Activated naive CD4-positive, alpha-beta T cell treated with anti-CD3 and anti-CD28 coated beads, Interleukin-2, amount 10 ng/mL, durations not matched to agents 7 days and 5 days (primary cell): ENCODE measurements at regions not wholly inside any gene's neighbourhood (a gene's known extent, or its start where the extent isn't known, plus 50 kb on each side); places are given as distances from the start of the nearest gene placed in this dataset.

Experiments
- CTCF ChIA-PET: fragments of 350-600 bp; sonication (Branson Sonifier 250); formaldehyde crosslinking; loops from one replicate; lab custom pipeline; 2021; ENCODE audit warnings: antibody characterized with exemption; lab: Charles Lee
- DNase-seq: peaks from one replicate; pipeline ENCODE4 v3.0.0-alpha.2; 2020
- H3K27ac Mint-ChIP-seq: one replicate; pipeline ENCODE4 v1.8.0; 2021; ENCODE audit warnings: mild to moderate bottlenecking, moderate library complexity, mixed read lengths
- H3K27me3 Mint-ChIP-seq: one replicate; pipeline ENCODE4 v1.8.0; 2021; ENCODE audit warnings: mild to moderate bottlenecking, mixed read lengths
- H3K36me3 Mint-ChIP-seq: one replicate; pipeline ENCODE4 v1.8.0; 2021; ENCODE audit warnings: mixed read lengths
- H3K4me1 Mint-ChIP-seq: one replicate; pipeline ENCODE4 v1.8.0; 2021; ENCODE audit warnings: mixed read lengths
- H3K4me3 Mint-ChIP-seq: one replicate; pipeline ENCODE4 v1.8.0; 2021; ENCODE audit warnings: mild to moderate bottlenecking, moderate library complexity, mixed read lengths
- H3K9me3 Mint-ChIP-seq: one replicate; pipeline ENCODE4 v1.8.0; 2021; ENCODE audit warnings: mixed read lengths

DNA sequence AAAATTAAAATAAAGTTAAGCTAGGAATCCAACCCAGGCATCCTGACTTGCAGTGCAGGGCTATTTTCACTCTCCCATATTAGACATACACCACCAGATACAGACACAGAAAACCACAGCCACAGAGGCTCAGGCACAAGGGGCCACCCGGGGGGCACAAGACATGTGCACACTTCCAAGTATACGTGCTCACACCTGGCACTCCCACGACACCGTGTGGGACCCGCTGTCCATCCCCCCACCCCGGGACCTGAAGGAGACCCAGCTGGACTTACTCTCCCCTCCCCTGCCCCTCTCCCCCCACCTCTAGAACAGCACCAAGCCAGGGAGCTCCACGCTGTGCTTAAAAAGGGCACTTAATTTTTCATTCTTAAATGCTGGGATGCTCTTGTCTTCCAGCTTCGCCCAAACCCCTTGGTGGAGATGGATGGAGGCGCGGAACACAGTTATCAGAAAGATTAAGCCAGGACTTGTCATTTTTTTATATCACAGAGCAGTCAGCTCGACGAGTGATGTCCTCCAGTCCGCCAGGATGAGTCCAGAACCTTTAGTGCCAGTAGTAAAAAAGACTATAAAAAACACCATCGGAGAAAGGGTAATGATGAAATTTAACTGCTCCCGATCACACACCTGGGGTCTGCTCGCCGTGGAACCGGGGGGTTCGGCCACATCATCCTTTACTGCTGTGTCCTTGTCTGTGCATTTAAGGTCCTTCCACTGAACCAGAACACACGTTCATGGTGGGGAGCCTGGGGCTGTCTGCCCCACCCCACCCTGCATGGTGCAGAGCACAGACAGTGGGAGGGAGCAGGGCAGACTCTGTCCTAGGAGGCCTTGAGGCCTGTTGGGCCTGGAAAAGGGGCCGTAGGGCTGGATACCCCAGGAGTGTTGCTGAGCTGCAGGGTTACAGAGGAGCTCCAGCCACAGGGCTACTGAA lies 73.3 kb upstream of the LHX1 start:
- H3K36me3 Mint-ChIP-seq = no peaks in the 10 kb centered on the region
- no peaks in the 10 kb centered on the region for H3K4me1 Mint-ChIP-seq
- no peaks in the 10 kb centered on the region for H3K9me3 Mint-ChIP-seq
- no peak for DNase-seq
- CTCF ChIA-PET = no interaction called here
- H3K27ac Mint-ChIP-seq = no peak overlapping the region
- no peak overlapping the region for H3K4me3 Mint-ChIP-seq
- H3K27me3 Mint-ChIP-seq = peaks cover 15% of the 10 kb centered on the region

DNA sequence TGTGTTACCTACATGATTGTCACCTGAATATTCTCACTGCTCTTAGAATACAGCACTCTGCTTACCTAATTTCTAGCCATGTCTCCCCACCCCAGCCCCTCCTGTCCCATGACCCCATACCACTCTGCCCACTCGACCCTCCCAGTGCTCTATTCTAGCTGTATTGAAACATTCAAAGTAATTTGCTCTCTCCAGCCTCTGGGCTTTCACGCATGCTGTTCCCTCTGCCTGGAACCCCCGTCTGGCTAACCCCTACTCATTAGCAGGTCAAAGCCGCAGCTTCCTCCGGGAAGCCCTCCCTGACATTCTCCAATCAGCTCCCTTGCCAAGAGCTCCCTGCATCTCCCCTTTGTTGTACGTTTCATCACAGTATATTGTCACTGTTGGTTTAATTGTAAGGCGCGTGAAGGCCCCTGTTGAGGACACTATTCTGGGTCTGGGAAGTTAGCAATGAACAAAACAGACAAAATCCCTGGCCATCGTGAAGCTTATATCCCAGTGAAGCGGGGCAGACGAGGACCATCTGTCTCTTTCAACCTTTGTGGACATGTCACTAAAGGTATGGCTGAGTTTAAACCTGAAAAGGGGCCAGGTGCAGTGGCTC lies 72.3 kb upstream of the LHX1 start:
- H3K27me3 Mint-ChIP-seq = peaks cover 18% of the 10 kb centered on the region
- no peak overlapping the region for H3K27ac Mint-ChIP-seq

DNA sequence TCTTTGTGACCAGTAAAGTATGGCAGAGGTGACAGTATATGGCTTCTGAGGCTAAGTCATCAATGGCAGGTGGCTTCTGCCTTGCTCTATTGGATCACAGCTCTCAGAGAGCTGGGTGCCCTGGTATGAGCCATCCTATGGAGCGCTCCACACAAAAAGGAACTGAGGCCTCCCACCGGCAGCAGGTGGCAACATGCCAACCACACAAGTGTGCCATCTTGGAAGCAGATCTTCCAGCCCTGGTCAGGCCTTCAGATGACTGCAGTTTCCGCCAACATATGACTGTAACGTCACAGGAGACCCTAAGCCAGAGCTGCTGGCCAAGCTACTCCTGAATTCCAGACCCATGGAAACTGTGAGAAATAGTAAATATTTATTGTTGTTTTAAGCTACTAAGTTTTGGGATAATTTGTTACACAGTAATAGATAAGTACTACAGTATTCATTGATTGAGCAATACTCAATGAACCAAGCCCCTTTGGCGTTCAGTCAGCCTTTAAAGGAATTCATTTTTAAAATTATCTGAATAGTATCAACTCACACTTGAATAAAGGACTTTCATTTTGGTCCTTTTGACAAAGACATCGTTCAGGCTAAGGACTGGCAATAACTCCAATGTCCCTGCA lies 69.4 kb upstream of the LHX1 start:
- H3K27me3 Mint-ChIP-seq = peaks cover 21% of the 10 kb centered on the region

More for the DNA sequence above, 72.3 kb upstream of the LHX1 start:
- H3K4me1 Mint-ChIP-seq = no peaks in the 10 kb centered on the region
- no peaks in the 10 kb centered on the region for H3K36me3 Mint-ChIP-seq
- no peak for DNase-seq
- H3K4me3 Mint-ChIP-seq = no peak overlapping the region
- no peaks in the 10 kb centered on the region for H3K9me3 Mint-ChIP-seq
- CTCF ChIA-PET = no interaction called here

DNA sequence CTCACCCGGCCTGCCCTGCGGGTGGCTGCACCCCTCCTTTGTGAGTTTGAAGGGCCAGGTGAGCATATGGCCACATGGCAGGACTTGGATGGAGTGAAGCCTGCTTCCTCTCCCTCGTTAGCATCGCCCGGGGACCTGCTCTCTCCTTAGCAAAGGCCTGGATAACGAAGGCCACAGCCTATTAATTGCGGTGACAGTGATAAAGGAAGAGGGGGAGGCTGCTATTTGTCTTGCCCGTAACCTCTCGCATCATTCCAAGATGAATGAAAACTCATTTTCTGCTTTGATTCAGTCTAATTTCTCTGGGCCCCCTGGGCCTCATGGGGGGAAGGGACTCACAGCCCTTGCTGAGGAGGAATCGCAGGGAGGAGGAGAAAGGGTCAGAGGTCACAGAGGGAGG lies 68.5 kb upstream of the LHX1 start:
- no peak overlapping the region for H3K27ac Mint-ChIP-seq
- no peak overlapping the region for H3K4me3 Mint-ChIP-seq
- peaks cover 21% of the 10 kb centered on the region for H3K27me3 Mint-ChIP-seq
- DNase-seq = no peak
- CTCF ChIA-PET = no interaction called here
- no peaks in the 10 kb centered on the region for H3K9me3 Mint-ChIP-seq
- H3K36me3 Mint-ChIP-seq = no peaks in the 10 kb centered on the region
- H3K4me1 Mint-ChIP-seq = no peaks in the 10 kb centered on the region

More for the DNA sequence above, 69.4 kb upstream of the LHX1 start:
- Mint-ChIP-seq H3K36me3 (no peaks in the 10 kb centered on the region), H3K4me1 (no peaks in the 10 kb centered on the region), H3K27ac (no peak overlapping the region), H3K9me3 (no peaks in the 10 kb centered on the region), H3K4me3 (no peak overlapping the region)
- no peak for DNase-seq
- CTCF ChIA-PET = no interaction called here

DNA sequence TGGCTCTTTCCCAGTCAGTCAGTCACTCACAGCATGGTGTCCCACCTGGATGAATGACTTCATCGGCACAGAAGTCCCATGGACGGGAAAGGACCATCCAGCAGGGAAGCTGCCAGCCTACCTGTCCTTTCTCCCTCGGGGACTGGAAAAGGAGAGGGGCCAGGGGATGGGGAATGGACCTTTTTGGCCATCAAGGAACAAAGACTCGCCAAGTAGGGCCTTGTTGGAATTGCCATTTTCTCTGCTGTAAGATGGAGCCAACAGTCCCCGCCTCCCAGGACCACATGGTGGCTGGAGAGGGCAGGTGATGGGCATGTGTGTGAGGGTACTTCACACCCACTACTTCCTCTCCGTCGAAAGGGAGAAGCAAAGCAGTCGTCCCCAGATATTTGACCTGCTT lies 67.8 kb upstream of the LHX1 start:
- Mint-ChIP-seq H3K9me3 (no peaks in the 10 kb centered on the region), H3K4me3 (no peak overlapping the region), H3K27ac (no peak overlapping the region), H3K36me3 (no peaks in the 10 kb centered on the region), H3K27me3 (peaks cover 21% of the 10 kb centered on the region), H3K4me1 (no peaks in the 10 kb centered on the region)
- CTCF ChIA-PET = no interaction called here
- DNase-seq = no peak

DNA sequence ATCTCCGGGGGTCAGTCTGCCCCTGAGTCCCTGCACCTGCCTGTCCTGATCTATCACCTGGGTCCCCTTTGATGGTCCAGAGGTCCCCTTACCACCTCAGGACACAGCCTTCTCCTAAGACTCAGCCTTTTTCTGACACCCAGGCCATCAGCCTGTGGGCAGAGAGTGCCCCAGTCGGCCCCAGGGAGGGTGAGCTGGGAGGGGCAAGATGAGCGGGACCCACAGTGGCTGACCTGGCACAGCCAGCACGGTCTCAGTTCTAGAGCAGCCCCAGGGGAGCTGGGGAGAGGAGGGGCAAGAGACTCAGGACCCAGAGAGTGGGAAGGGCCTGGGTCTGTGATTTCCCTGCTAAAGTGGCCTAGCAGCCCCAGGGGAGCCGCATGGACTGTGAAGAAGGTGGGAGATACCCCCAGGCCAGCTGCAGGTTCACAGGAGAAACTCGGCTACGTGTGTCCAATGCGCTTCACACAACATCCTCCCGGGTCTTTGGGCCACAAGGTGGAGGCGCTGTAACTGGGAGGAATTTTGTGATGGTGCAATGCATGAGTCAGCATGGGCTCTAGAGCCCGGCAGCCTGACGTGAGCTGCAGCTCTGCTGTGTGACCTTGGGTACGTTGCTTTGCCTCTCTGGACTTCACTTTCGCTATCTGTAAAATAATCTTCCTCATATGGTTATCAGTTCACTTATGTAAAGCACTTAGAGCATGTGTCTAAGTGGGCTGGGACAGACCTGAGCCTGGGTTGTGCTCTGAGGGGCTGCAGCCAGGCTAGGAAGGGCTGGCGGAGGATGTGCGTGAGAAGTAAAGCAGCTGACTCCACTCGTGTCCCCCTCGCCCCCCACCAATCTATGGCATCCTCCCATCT lies 67.2 kb upstream of the LHX1 start:
- no peak overlapping the region for H3K4me3 Mint-ChIP-seq
- CTCF ChIA-PET = no interaction called here
- H3K27ac Mint-ChIP-seq = no peak overlapping the region
- peaks cover 21% of the 10 kb centered on the region for H3K27me3 Mint-ChIP-seq
- H3K4me1 Mint-ChIP-seq = no peaks in the 10 kb centered on the region
- DNase-seq = no peak
- no peaks in the 10 kb centered on the region for H3K36me3 Mint-ChIP-seq
- no peaks in the 10 kb centered on the region for H3K9me3 Mint-ChIP-seq

DNA sequence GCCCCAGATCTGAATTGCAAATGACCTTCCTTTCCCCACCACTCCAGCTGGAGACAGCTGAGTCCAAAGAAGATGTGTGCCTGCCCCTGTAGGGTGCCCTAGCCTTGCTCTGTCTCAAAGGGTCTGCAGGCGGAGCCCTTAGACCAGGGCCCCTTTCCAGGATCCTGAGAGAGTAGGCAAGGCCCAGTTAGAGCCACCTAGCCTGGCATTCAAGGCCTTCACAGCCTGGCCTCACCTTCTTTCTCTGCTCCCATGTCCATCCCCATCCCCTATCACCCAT lies 66.6 kb upstream of the LHX1 start:
- DNase-seq = no peak
- Mint-ChIP-seq H3K4me1 (no peaks in the 10 kb centered on the region), H3K27ac (no peak overlapping the region), H3K36me3 (no peaks in the 10 kb centered on the region), H3K4me3 (no peak overlapping the region), H3K9me3 (no peaks in the 10 kb centered on the region), H3K27me3 (peaks cover 22% of the 10 kb centered on the region)
- CTCF ChIA-PET = no interaction called here

DNA sequence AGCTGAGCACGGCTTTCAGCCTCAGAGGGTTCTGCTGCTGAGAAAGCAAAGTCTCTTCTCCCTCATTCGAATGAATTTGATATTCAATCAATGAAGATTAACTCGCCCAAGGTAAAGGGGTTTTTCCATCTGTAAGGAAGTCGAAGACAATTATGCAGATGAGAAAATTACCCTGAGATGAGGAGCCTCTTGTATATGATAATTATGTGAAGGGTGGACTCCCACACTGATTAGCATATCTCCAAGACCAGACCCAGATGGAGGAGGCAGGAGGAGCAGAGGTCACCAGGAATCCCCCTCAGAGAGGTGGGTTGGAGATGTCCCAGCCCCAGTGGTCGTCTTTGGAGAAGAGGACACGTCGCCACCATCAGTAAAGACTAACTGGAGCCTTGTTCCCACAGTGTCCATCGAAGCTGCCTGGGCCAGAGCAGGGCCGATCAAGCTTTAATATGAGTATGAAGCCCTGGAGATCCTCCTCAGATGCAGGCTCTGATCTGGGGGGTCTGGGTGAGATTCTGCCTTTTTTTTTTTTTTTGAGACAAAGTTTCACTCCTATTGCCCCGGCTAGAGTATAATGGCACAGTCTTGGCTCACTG lies 61.5 kb upstream of the LHX1 start:
- H3K27ac Mint-ChIP-seq = no peak overlapping the region
- no peaks in the 10 kb centered on the region for H3K36me3 Mint-ChIP-seq
- H3K4me3 Mint-ChIP-seq = no peak overlapping the region
- H3K27me3 Mint-ChIP-seq = peaks cover 14% of the 10 kb centered on the region
- no peaks in the 10 kb centered on the region for H3K4me1 Mint-ChIP-seq
- DNase-seq = no peak
- H3K9me3 Mint-ChIP-seq = no peaks in the 10 kb centered on the region
- CTCF ChIA-PET = no interaction called here

DNA sequence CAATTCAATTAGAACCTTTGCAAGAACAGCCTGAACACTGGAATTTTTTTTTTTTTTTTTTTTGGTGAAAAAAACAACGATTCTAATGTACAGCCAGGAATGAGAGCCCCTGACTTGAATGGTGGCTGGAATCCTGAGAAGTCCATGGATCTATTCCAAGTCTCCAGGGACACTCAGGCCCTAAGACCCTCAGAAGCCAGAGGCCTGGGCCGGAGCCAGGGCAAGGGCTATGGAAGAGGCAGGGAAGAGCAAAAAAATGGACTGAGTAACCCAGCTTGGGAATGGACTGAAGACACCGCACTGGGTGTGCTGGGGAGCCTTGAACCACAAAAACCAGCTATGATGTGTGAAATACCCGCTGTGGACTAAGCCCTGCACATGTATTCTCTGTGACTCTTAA lies 60.3 kb upstream of the LHX1 start:
- H3K9me3 Mint-ChIP-seq = peaks cover 4% of the 10 kb centered on the region
- H3K27ac Mint-ChIP-seq = no peak overlapping the region
- H3K27me3 Mint-ChIP-seq = peaks cover 22% of the 10 kb centered on the region
- CTCF ChIA-PET = no interaction called here
- no peaks in the 10 kb centered on the region for H3K36me3 Mint-ChIP-seq
- no peaks in the 10 kb centered on the region for H3K4me1 Mint-ChIP-seq
- DNase-seq = no peak
- H3K4me3 Mint-ChIP-seq = no peak overlapping the region

DNA sequence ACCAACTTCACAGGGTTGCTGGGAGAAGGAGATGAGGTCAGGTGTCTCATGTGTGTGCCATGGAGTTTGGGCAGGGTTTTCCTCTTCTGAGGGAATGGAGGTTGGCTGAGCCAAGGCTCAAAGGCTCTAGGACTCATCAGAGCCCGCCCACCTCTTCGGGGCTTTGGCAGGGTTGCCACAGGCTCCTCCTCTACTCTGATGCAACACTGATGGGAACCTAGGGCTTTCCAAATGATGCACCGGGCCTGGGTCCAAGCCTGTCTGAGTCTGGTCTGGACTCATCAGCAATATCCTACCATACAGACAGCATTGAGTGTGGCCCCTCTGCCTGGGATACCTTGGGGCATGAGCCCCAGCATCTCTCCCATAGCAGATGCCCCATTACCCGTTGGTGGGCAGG lies 59.5 kb upstream of the LHX1 start:
- H3K27ac Mint-ChIP-seq = no peak overlapping the region
- CTCF ChIA-PET = no interaction called here
- H3K4me3 Mint-ChIP-seq = no peak overlapping the region

DNA sequence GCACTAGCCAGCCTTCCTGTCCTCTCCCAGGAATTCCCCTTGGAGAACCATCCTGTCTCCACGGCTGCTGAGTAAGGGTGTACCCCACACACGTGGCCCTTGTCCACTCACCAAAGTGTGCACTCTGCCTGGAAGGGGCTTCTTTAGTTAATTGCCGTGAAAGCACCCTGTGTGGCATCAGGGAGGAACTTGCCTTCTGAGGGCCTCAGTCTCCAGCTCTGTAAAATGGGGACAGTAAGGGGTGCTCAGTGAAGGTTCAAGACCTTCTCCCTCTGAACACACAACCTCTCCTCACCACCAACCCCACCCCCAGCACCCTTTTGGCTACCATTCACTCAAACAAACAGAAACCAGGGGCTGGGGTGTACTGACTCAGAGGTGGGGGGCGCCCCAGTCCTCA lies 59.1 kb upstream of the LHX1 start:
- no peak overlapping the region for H3K27ac Mint-ChIP-seq
- CTCF ChIA-PET = no interaction called here
- peaks cover 7% of the 10 kb centered on the region for H3K9me3 Mint-ChIP-seq
- peaks cover 28% of the 10 kb centered on the region for H3K27me3 Mint-ChIP-seq
- no peaks in the 10 kb centered on the region for H3K4me1 Mint-ChIP-seq
- H3K36me3 Mint-ChIP-seq = no peaks in the 10 kb centered on the region
- H3K4me3 Mint-ChIP-seq = no peak overlapping the region
- DNase-seq = no peak

More for the DNA sequence above, 59.5 kb upstream of the LHX1 start:
- peaks cover 7% of the 10 kb centered on the region for H3K9me3 Mint-ChIP-seq
- H3K4me1 Mint-ChIP-seq = no peaks in the 10 kb centered on the region
- no peak for DNase-seq
- H3K36me3 Mint-ChIP-seq = no peaks in the 10 kb centered on the region
- H3K27me3 Mint-ChIP-seq = peaks cover 23% of the 10 kb centered on the region

DNA sequence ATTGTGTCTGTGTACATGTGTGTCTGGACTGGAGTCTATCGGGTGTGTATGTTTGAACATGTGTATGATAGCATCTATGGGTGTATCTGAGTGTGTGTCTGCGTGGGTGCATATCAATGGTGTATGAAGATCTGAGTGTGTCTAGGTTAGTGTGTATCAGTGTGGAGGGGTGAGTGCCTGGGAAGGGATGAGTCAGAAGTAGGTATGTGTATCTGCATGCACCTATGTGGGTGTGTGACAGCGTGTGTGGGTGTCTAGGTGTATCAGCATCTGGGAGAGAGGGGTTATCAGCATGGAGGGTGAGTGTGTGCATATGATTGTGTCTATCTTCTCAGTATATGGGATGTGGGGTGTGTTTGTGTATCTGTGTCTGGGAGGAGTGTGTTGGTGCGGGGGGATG lies 58.2 kb upstream of the LHX1 start:
- Mint-ChIP-seq H3K27me3 (peaks cover 36% of the 10 kb centered on the region), H3K27ac (no peak overlapping the region), H3K36me3 (no peaks in the 10 kb centered on the region), H3K4me1 (no peaks in the 10 kb centered on the region), H3K9me3 (peaks cover 7% of the 10 kb centered on the region), H3K4me3 (no peak overlapping the region)
- CTCF ChIA-PET = no interaction called here
- no peak for DNase-seq

DNA sequence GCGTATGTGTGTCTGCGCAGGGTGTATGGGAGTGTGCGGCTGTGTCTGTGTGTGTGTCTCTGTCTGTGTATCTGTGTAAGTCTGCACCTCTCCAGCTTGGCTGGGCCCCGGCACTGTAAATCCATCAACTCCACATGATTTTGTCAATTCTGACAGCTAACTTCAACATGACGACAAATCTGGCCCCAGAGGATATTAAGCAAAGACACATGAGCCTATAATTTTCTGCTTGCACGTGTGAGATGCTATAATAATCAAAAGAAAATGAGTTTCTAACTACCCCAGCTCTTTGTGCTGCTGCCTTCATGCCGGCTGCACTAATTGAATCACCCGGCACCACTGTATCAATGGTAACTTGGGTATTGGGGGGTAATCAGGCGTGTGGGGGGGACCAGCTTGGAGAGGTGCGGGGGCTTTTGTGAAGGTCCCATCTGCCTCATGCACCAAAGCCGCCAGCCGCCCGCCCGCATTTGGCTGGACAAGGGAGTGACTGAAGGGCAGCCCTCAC lies 57.6 kb upstream of the LHX1 start:
- Mint-ChIP-seq H3K27me3 (peaks cover 41% of the 10 kb centered on the region), H3K9me3 (peaks cover 7% of the 10 kb centered on the region), H3K36me3 (no peaks in the 10 kb centered on the region), H3K4me1 (no peaks in the 10 kb centered on the region), H3K4me3 (no peak overlapping the region), H3K27ac (no peak overlapping the region)
- CTCF ChIA-PET = no interaction called here
- DNase-seq = no peak
